Skin epidermis (tissue), 12 donors: ENCODE measurements at regions not wholly inside any gene's neighbourhood (a gene's known extent, or its start where the extent isn't known, plus 50 kb on each side); places are given as distances from the start of the nearest gene placed in this dataset.

Experiments used
- H3K27ac ChIP-seq, 21 experiments: fragments of 200-600 bp; sonication (generic) in 11 of 21; one replicate each; pipeline ENCODE4 v1.5.0; 2020; ENCODE audit warnings: mild to moderate bottlenecking in 3 of 21, inconsistent platforms in 2 of 21, moderate library complexity in 2 of 21
- H3K4me3 ChIP-seq, 7 experiments: fragments of 200-600 bp; sonication (generic) in 2 of 7; one replicate each; pipeline ENCODE4 v1.5.0; 2020; ENCODE audit warnings: inconsistent platforms in 2 of 7, mild to moderate bottlenecking in 2 of 7, moderate library complexity in 1 of 7

DNA sequence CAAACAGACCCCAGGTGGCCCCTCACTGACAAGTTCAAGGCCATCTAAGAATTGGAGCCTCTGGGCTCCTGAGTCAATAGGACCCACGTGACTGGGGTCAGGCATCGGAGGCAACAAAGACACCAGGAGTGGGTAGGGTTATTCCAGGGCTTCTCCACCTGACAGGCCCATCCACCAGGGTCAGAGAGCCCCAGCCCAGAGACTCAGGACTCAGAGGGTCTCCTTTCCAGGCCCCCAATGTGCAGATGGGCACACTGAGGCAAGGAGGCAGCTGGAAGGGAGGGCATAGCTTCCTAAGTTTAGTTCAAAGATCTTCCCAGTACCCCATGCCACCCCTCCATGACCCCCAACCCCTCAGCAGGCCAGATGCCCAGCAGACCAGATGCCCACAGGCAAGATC lies 388.6 kb downstream of the MATN1 start:
- no peak overlapping the region for H3K4me3 ChIP-seq
- H3K27ac ChIP-seq: no peak overlapping the region

GRCh38 chr1:30332116-30333094 lies 391.0 kb downstream of the MATN1 start:
- Histone ChIP-seq H3K4me3 (no peak overlapping the region), H3K27ac (no peak overlapping the region)

GRCh38 chr1:30331415-30332065 lies 391.8 kb downstream of the MATN1 start:
- Histone ChIP-seq H3K4me3 (no peak overlapping the region), H3K27ac (no peak overlapping the region)

GRCh38 chr1:30330644-30331043 lies 392.7 kb downstream of the MATN1 start:
- Histone ChIP-seq H3K27ac (no peak overlapping the region), H3K4me3 (no peak overlapping the region)

DNA sequence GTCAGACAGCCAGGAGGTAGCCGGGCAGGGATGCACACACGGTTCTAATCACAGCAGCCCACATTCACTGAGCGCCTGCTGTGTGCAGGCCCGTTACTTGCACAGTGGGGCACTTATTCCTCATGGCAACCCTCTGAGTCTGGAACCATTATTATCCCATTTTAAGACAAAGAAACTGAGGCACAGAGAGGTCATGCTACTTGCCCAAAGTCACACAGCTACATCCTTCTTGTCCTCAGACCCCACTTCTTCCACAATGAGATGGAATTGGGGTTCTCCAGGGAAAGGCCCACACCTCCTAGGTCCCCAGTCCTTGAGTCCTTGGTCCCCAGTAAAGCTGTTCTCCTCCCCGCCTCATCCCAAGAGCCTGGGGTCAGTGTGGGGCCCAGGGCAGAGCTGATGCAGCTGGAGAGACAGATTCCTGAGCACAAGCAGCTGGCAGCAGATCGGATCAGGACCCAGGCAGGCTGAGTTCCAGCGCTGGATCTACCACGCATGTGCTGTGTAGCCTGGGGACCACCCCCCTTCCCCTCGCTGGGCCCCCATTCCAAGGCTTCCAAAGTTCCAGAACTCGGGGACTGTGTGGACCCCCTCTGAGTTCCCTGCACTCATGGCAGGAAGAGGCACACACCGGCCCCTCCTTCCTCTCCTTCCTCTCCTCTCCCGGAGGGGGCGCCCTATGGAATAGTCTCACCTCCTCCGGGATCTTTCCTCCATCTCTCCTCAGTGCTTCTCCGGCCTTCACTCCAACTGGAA lies 393.4 kb downstream of the MATN1 start:
- H3K4me3 ChIP-seq: no peak overlapping the region
- H3K27ac ChIP-seq: no peak overlapping the region

- no peak overlapping the region for H3K4me3 ChIP-seq
- H3K27ac ChIP-seq: no peak overlapping the region
These were observed 394.1 kb downstream of the MATN1 start for GRCh38 chr1:30329263-30329753.

GRCh38 chr1:30328401-30329262 lies 394.8 kb downstream of the MATN1 start:
- Histone ChIP-seq H3K27ac (no peak overlapping the region), H3K4me3 (no peak overlapping the region)

DNA sequence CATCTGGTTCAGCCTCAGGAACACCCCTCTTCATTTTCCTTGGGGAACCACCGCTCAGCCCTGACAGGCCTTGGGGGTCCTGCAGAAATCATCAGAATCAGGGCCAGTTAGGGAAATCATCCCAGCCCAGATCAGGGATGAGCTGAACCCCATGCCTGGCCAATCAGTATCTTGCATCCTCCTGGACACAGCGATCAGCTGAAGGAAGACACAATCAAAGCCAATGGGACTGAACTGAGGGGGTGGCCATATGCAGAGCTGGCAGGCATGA lies 395.4 kb downstream of the MATN1 start:
- no peak overlapping the region for H3K4me3 ChIP-seq
- H3K27ac ChIP-seq: no peak overlapping the region

DNA sequence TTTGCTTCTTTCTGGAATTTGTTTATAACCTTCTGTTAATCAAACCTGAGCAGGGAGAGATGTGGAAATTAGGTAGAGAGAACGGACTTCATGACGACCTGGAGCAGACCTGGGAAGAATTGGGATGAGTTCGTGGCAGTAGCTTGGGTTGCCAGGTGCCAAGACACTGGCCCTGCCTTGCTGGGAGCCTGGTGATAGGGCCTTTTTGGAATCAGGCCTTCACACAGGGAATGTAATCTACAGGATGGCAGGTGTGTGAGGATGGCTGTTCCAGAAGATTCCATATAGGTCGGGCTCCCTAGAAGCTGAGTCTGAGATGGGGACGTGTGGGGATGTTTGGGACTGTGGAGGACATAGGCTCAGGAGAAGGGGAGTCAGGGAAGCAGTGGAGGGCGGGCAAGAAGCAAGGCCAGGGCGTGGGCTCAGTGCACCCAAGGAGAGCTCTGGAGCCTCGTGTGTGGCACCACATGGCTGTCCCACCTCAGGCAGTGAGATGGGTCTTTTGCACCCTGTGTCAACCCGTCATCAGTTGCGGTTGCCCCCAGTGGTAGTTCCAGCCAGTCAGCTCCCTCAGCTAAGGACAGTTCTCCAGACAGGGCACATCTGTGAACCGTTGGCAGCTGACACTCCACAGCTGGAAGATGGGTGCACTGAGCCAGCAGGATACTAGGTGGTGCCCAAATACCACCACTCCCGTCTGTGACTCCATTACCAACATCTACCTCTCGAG lies 395.9 kb downstream of the MATN1 start:
- Histone ChIP-seq H3K4me3 (no peak overlapping the region), H3K27ac (no peak overlapping the region)

DNA sequence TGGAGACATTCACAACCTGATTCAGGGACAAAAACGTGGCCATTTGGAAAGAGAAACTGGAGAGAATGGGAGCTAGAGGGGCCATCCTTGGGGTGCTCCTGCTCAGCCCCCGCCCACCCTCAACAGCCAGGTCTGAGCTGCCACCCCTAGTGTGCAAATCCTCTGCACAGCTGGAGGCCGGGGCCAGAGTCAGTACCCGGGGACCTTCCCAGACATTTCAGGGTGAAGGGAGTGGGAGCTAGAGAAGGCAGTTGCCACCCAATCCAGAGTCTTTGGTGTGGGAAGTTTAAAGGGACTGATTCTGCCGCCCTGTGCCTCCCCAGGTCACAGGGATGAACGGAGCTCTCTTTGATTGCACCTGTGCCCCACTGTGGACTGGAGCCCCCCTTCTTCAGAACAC lies 397.4 kb downstream of the MATN1 start:
- no peak overlapping the region for H3K4me3 ChIP-seq

DNA sequence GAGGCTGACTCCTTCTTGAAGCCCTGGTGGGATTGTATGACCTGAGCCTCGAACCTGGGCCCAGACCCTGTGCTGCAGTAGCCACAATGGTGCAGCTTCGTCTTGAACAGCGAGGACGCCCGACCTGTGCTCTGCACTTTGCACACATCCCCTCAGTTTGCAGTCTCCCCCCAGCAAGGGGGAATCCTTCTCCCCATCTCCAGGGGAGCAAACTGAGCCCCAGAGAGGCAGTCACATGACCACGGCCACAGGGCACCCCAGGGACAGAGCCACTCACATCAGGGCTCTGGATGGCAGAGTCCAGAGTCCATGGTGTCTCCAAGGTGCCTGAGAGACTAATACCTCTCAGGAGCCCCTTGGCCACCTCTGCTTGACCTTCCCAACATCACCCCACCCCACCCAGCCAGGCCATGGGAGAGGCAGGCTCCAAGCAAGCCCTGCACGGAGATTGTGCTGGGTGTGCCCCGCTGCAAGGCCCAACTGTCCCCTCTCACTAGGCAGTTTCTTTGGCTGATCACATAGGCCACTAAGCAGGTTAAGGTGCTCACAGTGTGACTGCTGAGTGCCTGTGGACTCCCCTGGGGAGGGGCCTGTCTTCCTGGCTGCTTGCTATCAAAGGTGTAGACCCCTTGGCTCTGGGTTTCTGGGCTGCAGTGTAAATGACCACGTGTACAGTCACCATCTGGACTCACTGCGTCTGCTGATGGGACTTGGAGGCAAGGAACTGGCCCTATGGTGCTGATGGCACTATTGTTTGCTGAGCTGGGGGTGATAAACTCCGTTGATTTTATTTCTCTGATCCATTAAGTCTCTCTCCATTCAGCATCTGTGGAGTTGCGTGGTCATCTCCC lies 398.1 kb downstream of the MATN1 start:
- no peak overlapping the region for H3K4me3 ChIP-seq

More for the DNA sequence above, 397.4 kb downstream of the MATN1 start:
- H3K27ac ChIP-seq: no peak overlapping the region

DNA sequence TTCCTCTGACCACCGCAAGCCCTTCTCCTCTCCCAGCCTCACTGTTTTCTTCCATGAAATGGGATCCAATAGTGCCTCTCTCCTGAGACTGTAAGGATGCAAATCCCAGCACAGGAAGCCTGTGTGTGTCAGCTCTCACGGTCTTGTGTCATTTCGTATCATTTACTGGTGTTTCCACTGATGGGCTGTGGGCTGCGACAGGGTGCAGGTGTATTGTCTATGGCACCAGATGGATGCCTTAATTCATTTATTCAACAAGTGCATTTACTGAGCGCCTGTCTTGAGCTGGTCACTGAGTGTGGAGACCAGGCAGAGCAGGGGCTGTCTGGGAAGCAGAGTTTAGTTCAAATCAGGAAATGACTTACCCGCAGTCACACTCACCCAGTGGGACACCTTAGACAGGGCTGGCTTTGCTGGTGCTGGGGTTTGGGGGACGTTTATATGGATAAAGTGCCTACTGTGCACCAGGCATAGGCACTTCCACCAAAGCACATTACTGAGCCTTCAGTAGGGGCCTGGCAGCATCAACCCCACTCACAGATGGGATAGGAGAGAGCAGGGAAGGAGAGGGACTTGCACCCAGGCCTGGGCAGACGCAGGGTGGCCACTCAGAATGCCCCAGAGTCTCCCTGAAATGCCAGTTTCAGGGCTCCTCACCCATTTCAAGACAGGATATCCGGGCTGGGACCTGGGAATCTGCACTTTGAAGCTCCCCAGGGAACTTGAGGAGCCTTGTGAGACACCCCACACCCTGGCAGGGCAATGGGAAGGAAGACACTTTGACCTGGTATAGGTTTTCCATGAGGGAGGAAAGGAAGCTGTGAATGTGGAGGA lies 398.9 kb downstream of the MATN1 start:
- H3K4me3 ChIP-seq: no peak overlapping the region
- H3K27ac ChIP-seq: no peak overlapping the region

More for the DNA sequence above, 398.1 kb downstream of the MATN1 start:
- no peak overlapping the region for H3K27ac ChIP-seq

DNA sequence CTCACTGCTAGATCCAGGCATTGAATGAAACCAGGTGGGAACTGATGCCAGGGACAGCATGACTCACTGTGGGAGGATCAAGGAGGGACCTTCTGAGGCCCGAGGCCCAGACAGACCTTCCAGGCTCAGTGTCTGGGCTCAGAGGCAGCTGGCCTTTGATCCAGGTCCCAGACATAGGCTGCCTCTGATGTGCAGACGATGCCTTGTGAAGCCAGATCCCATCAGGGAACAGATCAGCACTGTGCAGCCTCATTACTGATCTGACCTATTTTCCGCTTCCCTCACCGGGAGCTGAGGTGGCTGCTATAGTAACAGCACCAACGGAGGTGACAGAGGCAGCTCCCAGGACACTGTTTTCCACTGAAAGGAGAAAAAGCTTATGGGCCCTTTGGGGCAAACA lies 399.5 kb downstream of the MATN1 start:
- Histone ChIP-seq H3K27ac (no peak overlapping the region), H3K4me3 (no peak overlapping the region)

DNA sequence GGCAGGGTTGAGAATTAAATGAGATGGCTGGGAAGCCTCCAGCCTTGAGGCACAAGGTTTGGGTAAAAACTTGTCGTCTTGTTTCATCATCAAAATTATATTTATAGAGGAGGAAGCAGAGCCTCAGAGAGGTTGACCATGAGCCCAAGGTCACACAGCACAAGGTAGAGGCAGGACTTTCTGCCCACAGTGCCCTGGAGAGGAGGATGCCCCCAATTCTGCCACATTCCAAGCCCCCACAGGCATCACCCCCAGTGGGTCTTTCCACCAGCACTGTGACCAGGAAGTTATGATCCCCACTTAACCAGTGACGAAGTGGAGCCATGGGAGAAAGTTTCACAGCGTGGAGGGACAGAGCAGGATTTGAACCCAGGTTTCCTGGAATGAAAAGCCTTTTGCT lies 400.0 kb downstream of the MATN1 start:
- H3K27ac ChIP-seq: no peak overlapping the region
- no peak overlapping the region for H3K4me3 ChIP-seq

- no peak overlapping the region for H3K27ac ChIP-seq
- no peak overlapping the region for H3K4me3 ChIP-seq
These were observed 400.5 kb downstream of the MATN1 start for GRCh38 chr1:30322859-30323257.

- H3K27ac ChIP-seq: no peak overlapping the region
- H3K4me3 ChIP-seq: no peak overlapping the region
These were observed 401.2 kb downstream of the MATN1 start for GRCh38 chr1:30321996-30322858.
